ENCODE measurements at regions not wholly inside any gene's neighbourhood (a gene's known extent, or its start where the extent isn't known, plus 50 kb on each side); places are given as distances from the start of the nearest gene placed in this dataset.

DNA sequence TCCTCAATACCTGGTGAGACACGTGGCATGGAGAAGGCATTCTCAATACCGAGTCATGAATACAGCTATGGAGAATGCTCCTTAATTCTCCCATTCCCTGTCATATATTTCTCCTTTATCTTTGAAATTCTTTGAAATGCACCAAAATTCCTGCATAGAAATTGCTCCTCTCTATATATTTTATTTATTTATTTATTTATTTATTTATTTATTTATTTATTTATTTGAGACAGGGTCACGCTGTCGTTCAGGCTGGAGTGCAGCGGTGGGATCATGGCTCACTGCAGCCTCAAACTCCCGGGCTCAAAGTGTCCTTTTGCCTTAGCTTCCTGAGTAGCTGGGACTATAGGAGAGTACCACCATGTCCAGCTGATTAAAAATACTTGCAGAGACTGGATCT is 190.3 kb upstream of the MAF start:
- TF ChIP-seq POLR2AphosphoS5 (IDR thresholded peaks at IDR 0.05; ENCODE audit: borderline replicate concordance, low read depth, low read length): no peak
- TF ChIP-seq EZH2 (IDR thresholded peaks at IDR 0.05): no peak
